PC-9 (cell line): ENCODE measurements at regions not wholly inside any gene's neighbourhood (a gene's known extent, or its start where the extent isn't known, plus 50 kb on each side); places are given as distances from the start of the nearest gene placed in this dataset.

Experiments
- BruUV-seq: library from RNA; stranded (reverse); fragments of 400-500 nt; replicated peaks from 2 replicates; lab custom pipeline; 2021; lab: Mats Ljungman, UMichigan
- CTCF ChIA-PET: fragments of 300-600 bp; sonication (Branson Sonifier 250); formaldehyde crosslinking; loops from one replicate; lab custom pipeline; 2022; ENCODE audit warnings: antibody characterized with exemption; lab: Charles Lee
- POLR2A ChIA-PET: fragments of 300-600 bp; sonication (Branson Sonifier 250); formaldehyde crosslinking; loops from one replicate; lab custom pipeline; 2022; ENCODE audit warnings: antibody characterized with exemption; ENCODE audit not compliant: unreplicated experiment; lab: Charles Lee
- DNase-seq, 2 experiments: peaks; one replicate each; pipeline versions ENCODE4 v3.0.0 to v3.0.0-alpha.2; 2015 to 2022; ENCODE audit warnings: mixed read lengths in 1 of 2
- H2AFZ ChIP-seq: fragments of 200-600 bp; sonication (generic); 2 replicates; pipeline ENCODE4 v1.8.1; 2017; ENCODE audit warnings: antibody characterized with exemption
- H3F3A ChIP-seq: fragments of 200-600 bp; sonication (generic); 2 replicates; pipeline ENCODE4 v1.8.1; 2017; ENCODE audit warnings: antibody characterized with exemption, mild to moderate bottlenecking, low read depth; ENCODE audit not compliant: insufficient read depth
- H3K27ac ChIP-seq: fragments of 200-600 bp; sonication (generic); 2 replicates; pipeline ENCODE4 v1.6.1; 2016; ENCODE audit warnings: mixed run types
- H3K27me3 ChIP-seq: fragments of 200-600 bp; sonication (generic); 2 replicates; pipeline ENCODE4 v1.6.1; 2016; ENCODE audit warnings: low read depth, mixed run types; ENCODE audit not compliant: insufficient read depth
- H3K36me3 ChIP-seq: fragments of 200-600 bp; sonication (generic); 2 replicates; pipeline ENCODE4 v1.6.1; 2016; ENCODE audit warnings: low read depth, mixed run types
- H3K4me1 ChIP-seq: fragments of 200-600 bp; sonication (generic); replicated peaks from 2 replicates; pipeline ENCODE4 v1.6.1; 2016; ENCODE audit warnings: mixed run types; ENCODE audit not compliant: insufficient read depth
- H3K4me2 ChIP-seq: fragments of 200-600 bp; sonication (generic); 2 replicates; pipeline ENCODE4 v1.6.1; 2017; ENCODE audit warnings: mixed run types
- H3K4me3 ChIP-seq: fragments of 200-600 bp; sonication (generic); 2 replicates; pipeline ENCODE4 v1.6.1; 2016; ENCODE audit warnings: mixed run types
- H3K79me2 ChIP-seq: fragments of 200-600 bp; sonication (generic); 2 replicates; pipeline ENCODE4 v1.6.1; 2017; ENCODE audit warnings: low read depth, mixed run types
- H3K9me2 ChIP-seq: fragments of 200-600 bp; sonication (generic); 2 replicates; pipeline ENCODE4 v1.8.1; 2017; ENCODE audit warnings: mild to moderate bottlenecking; ENCODE audit not compliant: insufficient read depth
- H3K9me3 ChIP-seq: fragments of 200-600 bp; sonication (generic); 2 replicates; pipeline ENCODE4 v1.8.1; 2016; ENCODE audit warnings: low read depth; ENCODE audit not compliant: insufficient read depth
- H4K20me1 ChIP-seq: fragments of 200-600 bp; sonication (generic); 2 replicates; pipeline ENCODE4 v1.8.1; 2017; ENCODE audit not compliant: insufficient read depth
- CTCF ChIP-seq: fragments of 200-600 bp; sonication (generic); conservative IDR thresholded peaks from 2 replicates; pipeline ENCODE4 v1.6.1; 2017; ENCODE audit warnings: mixed run types, antibody characterized with exemption, mild to moderate bottlenecking, moderate library complexity
- EZH2 ChIP-seq: fragments of 200-600 bp; sonication (generic); IDR thresholded peaks from 2 replicates; pipeline ENCODE4 v1.8.0; 2017; ENCODE audit warnings: antibody characterized with exemption, low read depth
- intact Hi-C: fragments of 100-400 bp; cut with micrococcal nuclease; formaldehyde crosslinking; loops from one replicate; pipeline ENCODE4 v1.10.0; 2022; ENCODE audit not compliant: unreplicated experiment

- TF ChIP-seq CTCF (no peak), EZH2 (no peak)
- Histone ChIP-seq H3K79me2 (no peaks in the 10 kb centered on the region), H3K9me3 (no peaks in the 10 kb centered on the region), H3K36me3 (no peaks in the 10 kb centered on the region), H4K20me1 (no peaks in the 10 kb centered on the region), H3K27ac (peak overlapping the region; percentile 47; the same call in 1 of the 2 replicates), H3K27me3 (no peaks in the 10 kb centered on the region), H3K9me2 (no peaks in the 10 kb centered on the region), H3K4me2 (peak overlapping the region; percentile 69), H3K4me3 (peak overlapping the region; percentile 20; the same call in 1 of the 2 replicates), H3F3A (peaks cover 3% of the 10 kb centered on the region; the same call in 1 of the 2 replicates), H2AFZ (no peak overlapping the region), H3K4me1 (peaks cover 30% of the 10 kb centered on the region)
- CTCF ChIA-PET = no interaction called here
- DNase-seq = no peak
- POLR2A ChIA-PET = no interaction called here
- intact Hi-C loops = loop anchor here (1.0 to 2.0 kb wide), 2 partner anchors 68 to 147 kb away; no protein-coding TSS in a partner anchor
- no TSS peak for BruUV-seq
These were observed 150.0 kb downstream of the SPRY1 start for GRCh38 chr4:123546573-123547060.

GRCh38 chr4:123547216-123548165, 150.9 kb downstream of the SPRY1 start:
- intact Hi-C loops = loop anchor here (1.0 to 2.0 kb wide), 2 partner anchors 69 to 148 kb away; no protein-coding TSS in a partner anchor
- Histone ChIP-seq H3K4me1 (peaks cover 30% of the 10 kb centered on the region), H3F3A (peaks cover 3% of the 10 kb centered on the region; the same call in 1 of the 2 replicates), H3K4me3 (peak overlapping the region; percentile 20; the same call in 1 of the 2 replicates), H3K9me2 (no peaks in the 10 kb centered on the region), H3K36me3 (no peaks in the 10 kb centered on the region), H4K20me1 (no peaks in the 10 kb centered on the region), H2AFZ (peak overlapping the region; percentile 67), H3K27me3 (no peaks in the 10 kb centered on the region), H3K9me3 (no peaks in the 10 kb centered on the region), H3K27ac (peak overlapping the region; percentile 47), H3K4me2 (peak overlapping the region; percentile 69), H3K79me2 (no peaks in the 10 kb centered on the region)
- peak; percentile 86 to 93 for DNase-seq
- POLR2A ChIA-PET = interaction anchor here (0.5 to 0.6 kb wide), 2 partner anchors 125 to 132 kb away, joined by 3 read pairs; no protein-coding TSS in a partner anchor
- no peak for TF ChIP-seq EZH2
- TF ChIP-seq CTCF = no peak
- CTCF ChIA-PET = no interaction called here
- BruUV-seq = TSS peak; percentile 19

GRCh38 chr4:123553279-123553678, 156.7 kb downstream of the SPRY1 start:
- CTCF ChIA-PET = no interaction called here
- intact Hi-C loops = no loop called here

More at GRCh38 chr4:123553279-123553678, 156.7 kb downstream of the SPRY1 start:
- BruUV-seq = no TSS peak
- Histone ChIP-seq H3K9me3 (no peaks in the 10 kb centered on the region), H4K20me1 (no peaks in the 10 kb centered on the region), H3K79me2 (no peaks in the 10 kb centered on the region), H3K27me3 (no peaks in the 10 kb centered on the region), H3F3A (peaks cover 21% of the 10 kb centered on the region; the same call in 1 of the 2 replicates), H3K4me3 (no peak overlapping the region), H3K36me3 (no peaks in the 10 kb centered on the region), H3K27ac (no peak overlapping the region), H3K9me2 (no peaks in the 10 kb centered on the region), H2AFZ (no peak overlapping the region), H3K4me2 (no peak overlapping the region), H3K4me1 (peaks cover 32% of the 10 kb centered on the region)
- POLR2A ChIA-PET = no interaction called here
- TF ChIP-seq CTCF (no peak), EZH2 (no peak)
- no peak for DNase-seq
